Activated naive CD8-positive, alpha-beta T cell treated with anti-CD3 and anti-CD28 coated beads, Interleukin-2, amount 50 U/mL, for 24 hours (primary cell): ENCODE measurements at regions not wholly inside any gene's neighbourhood (a gene's known extent, or its start where the extent isn't known, plus 50 kb on each side); places are given as distances from the start of the nearest gene placed in this dataset.

Experiments used
- ATAC-seq: fragments of 150-1000 bp; cut with Tn5 transposase; one replicate; pipeline ENCODE4 v1.10.0; 2021
- DNase-seq: peaks from one replicate; pipeline ENCODE4 v3.0.0; 2021
- H3K27ac Mint-ChIP-seq: one replicate; pipeline ENCODE4 v1.8.0; 2021; ENCODE audit warnings: mild to moderate bottlenecking, mixed read lengths
- H3K27me3 Mint-ChIP-seq: one replicate; pipeline ENCODE4 v1.8.0; 2021; ENCODE audit warnings: mixed read lengths
- H3K36me3 Mint-ChIP-seq: one replicate; pipeline ENCODE4 v1.8.0; 2021; ENCODE audit warnings: low read depth, mixed read lengths
- H3K4me1 Mint-ChIP-seq: one replicate; pipeline ENCODE4 v1.8.0; 2021; ENCODE audit warnings: mixed read lengths
- H3K4me3 Mint-ChIP-seq: one replicate; pipeline ENCODE4 v1.8.0; 2021; ENCODE audit warnings: mild to moderate bottlenecking, moderate library complexity, mixed read lengths
- H3K9me3 Mint-ChIP-seq: one replicate; pipeline ENCODE4 v1.8.0; 2021; ENCODE audit warnings: mixed read lengths

DNA sequence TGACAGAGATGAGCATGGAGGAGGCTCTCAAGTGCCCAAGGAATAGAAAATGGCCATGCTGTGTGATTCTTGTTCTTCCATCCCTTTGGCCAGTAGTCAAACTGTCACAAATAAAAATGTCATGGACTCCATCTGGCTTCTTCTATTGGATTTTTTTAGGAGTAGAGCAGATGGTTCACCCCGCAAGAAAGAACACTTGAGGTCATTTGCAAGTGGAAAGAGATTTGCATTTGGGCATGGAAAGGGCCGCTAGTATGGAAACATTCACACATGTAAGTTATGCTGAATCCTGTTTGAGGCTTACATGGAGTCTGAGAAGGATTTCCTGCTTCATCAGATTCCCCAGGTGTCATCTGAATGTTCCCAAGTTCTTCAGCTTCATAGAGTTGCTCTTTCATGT, 53.1 kb upstream of the CFAP161 start:
- no peaks in the 10 kb centered on the region for H3K27me3 Mint-ChIP-seq

DNA sequence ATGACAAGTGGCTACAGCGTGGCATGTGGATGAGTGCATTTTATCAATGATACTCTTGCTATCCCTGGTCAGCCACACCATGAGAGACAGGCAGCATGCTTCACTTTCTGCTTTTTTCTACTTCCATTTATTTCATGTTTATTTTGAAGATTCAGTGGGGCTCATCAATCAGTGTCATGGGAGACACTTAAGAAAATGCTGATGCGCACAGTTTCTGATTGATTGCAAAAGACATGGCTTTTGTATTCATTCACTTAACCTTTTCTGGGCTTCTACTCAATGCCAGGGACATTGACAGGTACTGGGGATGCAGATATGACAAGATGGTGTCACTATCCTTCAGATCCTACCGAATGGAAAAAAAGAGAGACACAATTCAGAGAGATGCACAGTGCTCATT, 50.9 kb upstream of the CFAP161 start:
- Mint-ChIP-seq H3K9me3 (no peaks in the 10 kb centered on the region), H3K36me3 (no peaks in the 10 kb centered on the region), H3K27ac (no peak overlapping the region), H3K4me1 (peaks cover 15% of the 10 kb centered on the region), H3K27me3 (no peaks in the 10 kb centered on the region), H3K4me3 (no peak overlapping the region)
- no peak for DNase-seq
- ATAC-seq: no peak

More for the DNA sequence above, 53.1 kb upstream of the CFAP161 start:
- Mint-ChIP-seq H3K36me3 (no peaks in the 10 kb centered on the region), H3K4me1 (peaks cover 9% of the 10 kb centered on the region), H3K9me3 (no peaks in the 10 kb centered on the region), H3K4me3 (no peak overlapping the region), H3K27ac (no peak overlapping the region)
- ATAC-seq (no peak), DNase-seq (no peak)
